HCT116 (cell line): ENCODE measurements at regions not wholly inside any gene's neighbourhood (a gene's known extent, or its start where the extent isn't known, plus 50 kb on each side); places are given as distances from the start of the nearest gene placed in this dataset.

ENCODE experiments used
- RAD21 ChIP-seq: IDR thresholded peaks from 2 replicates; pipeline ENCODE4 v1.6.1; 2012; ENCODE audit warnings: low read depth, mild to moderate bottlenecking
- ZNF274 ChIP-seq: fragments of 200-500 bp; sonication (Bioruptor generic); IDR thresholded peaks from 2 replicates; pipeline ENCODE4 v1.6.1; 2014; ENCODE audit warnings: mild to moderate bottlenecking, low read depth, low read length, inconsistent platforms
- TF ChIP-seq, protein P1 (sequence below), 3 experiments: fragments of 200-600 bp in 1 of 3; sonication (generic) in 1 of 3; IDR thresholded peaks in 2 of 3; conservative IDR thresholded peaks in 1 of 3; 2 replicates each; pipeline ENCODE4 v1.5.1; 2012 to 2017; ENCODE audit warnings: low read depth in 2 of 3, low read length in 2 of 3, antibody characterized with exemption in 1 of 3, borderline replicate concordance in 1 of 3, control low read depth in 1 of 3, mild to moderate bottlenecking in 1 of 3, mixed read lengths in 1 of 3, mixed run types in 1 of 3, moderate library complexity in 1 of 3; ENCODE audit not compliant: insufficient read depth in 1 of 3
- TF ChIP-seq, protein P2 (sequence below): IDR thresholded peaks from 2 replicates; pipeline ENCODE4 v1.6.1; 2012

GRCh38 chr11:19466314-19466713 is 225.6 kb upstream of the E2F8 start:
- TF ChIP-seq, protein P1, sequence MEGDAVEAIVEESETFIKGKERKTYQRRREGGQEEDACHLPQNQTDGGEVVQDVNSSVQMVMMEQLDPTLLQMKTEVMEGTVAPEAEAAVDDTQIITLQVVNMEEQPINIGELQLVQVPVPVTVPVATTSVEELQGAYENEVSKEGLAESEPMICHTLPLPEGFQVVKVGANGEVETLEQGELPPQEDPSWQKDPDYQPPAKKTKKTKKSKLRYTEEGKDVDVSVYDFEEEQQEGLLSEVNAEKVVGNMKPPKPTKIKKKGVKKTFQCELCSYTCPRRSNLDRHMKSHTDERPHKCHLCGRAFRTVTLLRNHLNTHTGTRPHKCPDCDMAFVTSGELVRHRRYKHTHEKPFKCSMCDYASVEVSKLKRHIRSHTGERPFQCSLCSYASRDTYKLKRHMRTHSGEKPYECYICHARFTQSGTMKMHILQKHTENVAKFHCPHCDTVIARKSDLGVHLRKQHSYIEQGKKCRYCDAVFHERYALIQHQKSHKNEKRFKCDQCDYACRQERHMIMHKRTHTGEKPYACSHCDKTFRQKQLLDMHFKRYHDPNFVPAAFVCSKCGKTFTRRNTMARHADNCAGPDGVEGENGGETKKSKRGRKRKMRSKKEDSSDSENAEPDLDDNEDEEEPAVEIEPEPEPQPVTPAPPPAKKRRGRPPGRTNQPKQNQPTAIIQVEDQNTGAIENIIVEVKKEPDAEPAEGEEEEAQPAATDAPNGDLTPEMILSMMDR (IDR thresholded peaks at IDR 0.05 in 2 of 3, conservative IDR thresholded peaks at IDR 0.05 in 1 of 3; ENCODE audit: borderline replicate concordance in 1 of 3, insufficient read depth in 1 of 3, low read depth in 2 of 3, low read length in 2 of 3): no peak
- TF ChIP-seq RAD21 (no peak), ZNF274 (no peak)
- TF ChIP-seq, protein P2, sequence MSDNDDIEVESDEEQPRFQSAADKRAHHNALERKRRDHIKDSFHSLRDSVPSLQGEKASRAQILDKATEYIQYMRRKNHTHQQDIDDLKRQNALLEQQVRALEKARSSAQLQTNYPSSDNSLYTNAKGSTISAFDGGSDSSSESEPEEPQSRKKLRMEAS: no peak
